ENCODE measurements at regions not wholly inside any gene's neighbourhood (a gene's known extent, or its start where the extent isn't known, plus 50 kb on each side); places are given as distances from the start of the nearest gene placed in this dataset.

DNA sequence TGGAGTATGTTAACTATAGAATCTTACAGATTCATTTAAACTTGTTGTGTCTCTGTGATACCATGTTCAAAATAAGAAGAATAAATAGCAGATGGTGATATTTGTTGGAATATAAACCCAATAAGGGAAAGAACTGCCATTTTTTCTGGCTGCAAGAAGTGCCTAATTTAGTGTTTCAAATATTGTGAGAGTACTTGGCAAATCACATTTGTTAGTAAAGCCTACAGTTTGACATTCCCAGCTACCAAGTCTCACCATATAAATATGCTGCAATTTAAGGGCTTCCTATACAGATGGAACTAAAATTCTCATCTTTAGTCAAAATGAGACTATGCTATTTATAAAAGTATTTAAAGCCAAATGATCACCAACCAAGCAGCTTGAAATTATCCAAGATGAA is 96.0 kb upstream of the WDFY3 start:
- no peak overlapping the region for H3K4me3 Mint-ChIP-seq
- intact Hi-C loops (cut with micrococcal nuclease): no loop called here
- no peaks in the 10 kb centered on the region for H3K27me3 Mint-ChIP-seq (ENCODE audit: insufficient read depth)
- H3K9me3 Mint-ChIP-seq: no peaks in the 10 kb centered on the region
- no peaks in the 10 kb centered on the region for H3K36me3 Mint-ChIP-seq (ENCODE audit: low read depth)
- DNase-seq (ENCODE audit: low spot score): no peak
- H3K27ac Mint-ChIP-seq: no peak overlapping the region
- no peaks in the 10 kb centered on the region for H3K4me1 Mint-ChIP-seq (ENCODE audit: low read depth)

DNA sequence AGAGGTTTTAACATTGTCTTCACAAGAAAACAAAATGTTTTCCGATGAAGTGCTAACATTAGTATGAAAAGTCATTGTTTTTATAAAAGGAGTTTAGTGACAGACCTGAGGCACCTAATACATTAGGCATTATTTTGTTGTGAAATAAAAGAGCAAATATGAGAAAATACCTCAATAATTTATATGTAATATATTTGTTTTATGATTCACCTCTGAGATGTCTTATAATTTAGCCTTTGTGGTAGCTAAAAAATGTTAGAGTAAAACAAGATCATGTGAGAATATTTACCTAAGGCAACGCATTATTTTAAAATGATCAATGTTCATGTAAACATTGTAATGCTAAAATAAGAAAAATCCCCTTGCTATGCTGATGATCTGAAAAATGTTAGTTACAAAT is 100.9 kb upstream of the WDFY3 start:
- Mint-ChIP-seq H3K27me3 (ENCODE audit: insufficient read depth) (no peaks in the 10 kb centered on the region), H3K4me1 (ENCODE audit: low read depth) (no peaks in the 10 kb centered on the region), H3K9me3 (no peaks in the 10 kb centered on the region), H3K27ac (no peak overlapping the region), H3K4me3 (no peak overlapping the region), H3K36me3 (ENCODE audit: low read depth) (no peaks in the 10 kb centered on the region)
- DNase-seq (ENCODE audit: low spot score): no peak
- intact Hi-C loops (cut with micrococcal nuclease): no loop called here

- Mint-ChIP-seq H3K9me3 (no peaks in the 10 kb centered on the region), H3K27ac (no peak overlapping the region), H3K4me1 (ENCODE audit: low read depth) (no peaks in the 10 kb centered on the region), H3K27me3 (ENCODE audit: insufficient read depth) (no peaks in the 10 kb centered on the region), H3K4me3 (no peak overlapping the region), H3K36me3 (ENCODE audit: low read depth) (no peaks in the 10 kb centered on the region)
- intact Hi-C loops (cut with micrococcal nuclease): no loop called here
- no peak for DNase-seq (ENCODE audit: low spot score)
Observed at GRCh38 chr4:85078016-85078415, 111.5 kb upstream of the WDFY3 start.

- Mint-ChIP-seq H3K27me3 (ENCODE audit: insufficient read depth) (no peaks in the 10 kb centered on the region), H3K4me1 (ENCODE audit: low read depth) (no peaks in the 10 kb centered on the region), H3K4me3 (no peak overlapping the region), H3K36me3 (ENCODE audit: low read depth) (no peaks in the 10 kb centered on the region), H3K27ac (no peak overlapping the region), H3K9me3 (no peaks in the 10 kb centered on the region)
- intact Hi-C loops (cut with micrococcal nuclease): no loop called here
- DNase-seq (ENCODE audit: low spot score): no peak
Observed at GRCh38 chr4:85081196-85081595, 114.7 kb upstream of the WDFY3 start.

- Mint-ChIP-seq H3K9me3 (no peaks in the 10 kb centered on the region), H3K4me3 (no peak overlapping the region), H3K36me3 (ENCODE audit: low read depth) (no peaks in the 10 kb centered on the region), H3K27ac (no peak overlapping the region), H3K27me3 (ENCODE audit: insufficient read depth) (no peaks in the 10 kb centered on the region), H3K4me1 (ENCODE audit: low read depth) (no peaks in the 10 kb centered on the region)
- DNase-seq (ENCODE audit: low spot score): no peak
- intact Hi-C loops (cut with micrococcal nuclease): loop anchor here (1.0 kb wide), 1 partner anchor 664 kb away; no protein-coding TSS in a partner anchor
Observed at GRCh38 chr4:85084371-85085094, 118.0 kb upstream of the WDFY3 start.

- Mint-ChIP-seq H3K4me1 (ENCODE audit: low read depth) (no peaks in the 10 kb centered on the region), H3K9me3 (no peaks in the 10 kb centered on the region), H3K27ac (no peak overlapping the region), H3K36me3 (ENCODE audit: low read depth) (no peaks in the 10 kb centered on the region), H3K4me3 (no peak overlapping the region), H3K27me3 (ENCODE audit: insufficient read depth) (no peaks in the 10 kb centered on the region)
- no peak for DNase-seq (ENCODE audit: low spot score)
- intact Hi-C loops (cut with micrococcal nuclease): no loop called here
Observed at GRCh38 chr4:85086721-85087120, 120.2 kb upstream of the WDFY3 start.

DNA sequence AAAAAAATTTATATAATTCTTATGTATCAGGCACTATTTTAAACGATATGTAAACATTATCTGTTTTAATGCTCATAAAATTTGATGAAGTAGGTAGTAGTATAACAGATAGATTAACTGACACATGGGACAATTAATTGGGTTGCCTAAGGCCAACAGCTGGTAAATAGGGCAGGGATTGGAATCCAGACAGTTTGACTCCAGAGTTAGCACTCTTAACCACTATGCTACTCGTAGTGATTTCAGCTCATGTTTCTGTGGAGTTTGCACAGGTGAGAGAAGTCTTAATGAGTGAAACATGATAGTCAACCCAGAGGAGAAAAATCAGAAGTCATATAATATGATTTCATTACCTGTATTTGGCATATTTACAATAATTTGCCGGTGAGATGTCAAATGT is 126.0 kb upstream of the WDFY3 start:
- no peaks in the 10 kb centered on the region for H3K27me3 Mint-ChIP-seq (ENCODE audit: insufficient read depth)
- H3K36me3 Mint-ChIP-seq (ENCODE audit: low read depth): no peaks in the 10 kb centered on the region
- no peaks in the 10 kb centered on the region for H3K9me3 Mint-ChIP-seq
- no peaks in the 10 kb centered on the region for H3K4me1 Mint-ChIP-seq (ENCODE audit: low read depth)
- H3K27ac Mint-ChIP-seq: no peak overlapping the region
- no peak for DNase-seq (ENCODE audit: low spot score)
- intact Hi-C loops (cut with micrococcal nuclease): no loop called here
- no peak overlapping the region for H3K4me3 Mint-ChIP-seq

GRCh38 chr4:85092943-85093342 is 126.5 kb upstream of the WDFY3 start:
- no peak for DNase-seq (ENCODE audit: low spot score)
- no peak overlapping the region for H3K27ac Mint-ChIP-seq
- no peaks in the 10 kb centered on the region for H3K36me3 Mint-ChIP-seq (ENCODE audit: low read depth)
- no peak overlapping the region for H3K4me3 Mint-ChIP-seq
- H3K9me3 Mint-ChIP-seq: no peaks in the 10 kb centered on the region
- intact Hi-C loops (cut with micrococcal nuclease): no loop called here
- no peaks in the 10 kb centered on the region for H3K4me1 Mint-ChIP-seq (ENCODE audit: low read depth)
- no peaks in the 10 kb centered on the region for H3K27me3 Mint-ChIP-seq (ENCODE audit: insufficient read depth)

- Mint-ChIP-seq H3K36me3 (ENCODE audit: low read depth) (no peaks in the 10 kb centered on the region), H3K27me3 (ENCODE audit: insufficient read depth) (no peaks in the 10 kb centered on the region), H3K4me3 (no peak overlapping the region), H3K27ac (no peak overlapping the region), H3K4me1 (ENCODE audit: low read depth) (no peaks in the 10 kb centered on the region), H3K9me3 (peaks cover 4% of the 10 kb centered on the region)
- intact Hi-C loops (cut with micrococcal nuclease): no loop called here
- no peak for DNase-seq (ENCODE audit: low spot score)
Observed at GRCh38 chr4:85094735-85095134, 128.2 kb upstream of the WDFY3 start.

DNA sequence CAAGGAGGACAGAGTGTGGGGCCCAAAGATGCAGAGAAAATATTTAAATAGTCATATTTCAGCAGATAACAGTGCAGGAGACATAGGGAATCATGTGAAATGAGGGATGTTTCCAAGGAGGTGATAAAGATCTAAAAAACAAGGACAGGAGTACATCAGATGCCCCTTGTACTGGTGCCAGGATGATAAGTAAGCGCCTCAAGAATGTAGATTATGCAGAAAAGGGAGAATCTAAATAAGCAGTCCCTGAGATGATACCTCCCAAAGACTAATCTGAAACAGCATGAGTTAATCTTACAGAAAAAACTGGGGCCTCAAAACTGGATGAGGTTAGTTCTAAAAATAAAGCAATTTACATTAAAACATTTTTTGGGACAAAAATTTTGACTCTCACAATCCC is 136.1 kb upstream of the WDFY3 start:
- intact Hi-C loops (cut with micrococcal nuclease): no loop called here
- peaks cover 4% of the 10 kb centered on the region for H3K9me3 Mint-ChIP-seq
- no peak overlapping the region for H3K27ac Mint-ChIP-seq
- no peaks in the 10 kb centered on the region for H3K4me1 Mint-ChIP-seq (ENCODE audit: low read depth)
- no peaks in the 10 kb centered on the region for H3K27me3 Mint-ChIP-seq (ENCODE audit: insufficient read depth)
- H3K36me3 Mint-ChIP-seq (ENCODE audit: low read depth): no peaks in the 10 kb centered on the region
- no peak overlapping the region for H3K4me3 Mint-ChIP-seq
- no peak for DNase-seq (ENCODE audit: low spot score)

DNA sequence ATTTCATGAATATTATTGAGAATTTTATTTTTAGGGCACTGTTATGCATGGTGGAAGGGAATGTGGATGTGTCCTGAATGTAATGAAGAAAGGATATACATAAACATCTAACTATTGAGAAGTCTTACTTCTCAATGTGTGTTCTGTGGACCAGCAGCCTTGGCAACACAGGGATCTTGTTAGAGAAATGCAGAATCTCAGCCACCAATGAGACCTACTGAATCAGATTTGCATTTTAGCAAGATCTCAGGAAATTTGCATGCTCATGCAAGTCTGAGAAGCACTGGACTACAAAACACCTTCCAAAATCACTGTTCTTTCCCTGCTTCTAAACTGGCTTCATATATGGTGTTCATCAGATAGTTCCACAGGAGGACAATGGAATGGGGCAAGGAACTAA is 139.7 kb upstream of the WDFY3 start:
- Mint-ChIP-seq H3K4me1 (ENCODE audit: low read depth) (no peaks in the 10 kb centered on the region), H3K27me3 (ENCODE audit: insufficient read depth) (no peaks in the 10 kb centered on the region), H3K4me3 (no peak overlapping the region), H3K9me3 (no peaks in the 10 kb centered on the region), H3K27ac (no peak overlapping the region), H3K36me3 (ENCODE audit: low read depth) (no peaks in the 10 kb centered on the region)
- no peak for DNase-seq (ENCODE audit: low spot score)
- intact Hi-C loops (cut with micrococcal nuclease): no loop called here

DNA sequence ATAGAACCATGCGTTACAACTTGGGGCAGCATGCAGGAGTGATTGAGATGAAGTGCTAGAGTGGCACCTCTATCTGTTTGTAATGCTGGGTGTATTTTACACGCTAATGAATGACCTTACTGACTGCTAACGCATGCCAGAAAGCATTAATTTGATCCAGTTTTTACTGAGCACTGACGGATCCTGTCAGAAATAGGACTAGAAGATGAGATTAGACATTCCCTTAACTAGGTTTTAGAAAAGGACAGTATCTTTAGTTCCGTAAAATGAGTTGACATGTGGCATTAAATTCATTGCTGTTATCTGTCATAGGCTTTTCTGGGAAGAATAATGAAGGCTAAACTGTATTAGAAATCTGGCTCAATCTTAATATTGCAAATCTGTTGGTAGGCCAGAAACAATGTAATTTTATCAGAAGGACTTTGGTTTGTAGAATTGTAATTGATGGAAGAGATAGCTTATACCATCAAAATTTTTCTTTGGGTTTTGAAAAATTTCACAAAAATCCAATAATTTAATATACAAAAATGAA is 140.4 kb upstream of the WDFY3 start:
- DNase-seq (ENCODE audit: low spot score): no peak
- H3K36me3 Mint-ChIP-seq (ENCODE audit: low read depth): no peaks in the 10 kb centered on the region
- H3K27ac Mint-ChIP-seq: no peak overlapping the region
- H3K27me3 Mint-ChIP-seq (ENCODE audit: insufficient read depth): no peaks in the 10 kb centered on the region
- H3K9me3 Mint-ChIP-seq: no peaks in the 10 kb centered on the region
- intact Hi-C loops (cut with micrococcal nuclease): no loop called here
- H3K4me1 Mint-ChIP-seq (ENCODE audit: low read depth): no peaks in the 10 kb centered on the region
- no peak overlapping the region for H3K4me3 Mint-ChIP-seq

DNA sequence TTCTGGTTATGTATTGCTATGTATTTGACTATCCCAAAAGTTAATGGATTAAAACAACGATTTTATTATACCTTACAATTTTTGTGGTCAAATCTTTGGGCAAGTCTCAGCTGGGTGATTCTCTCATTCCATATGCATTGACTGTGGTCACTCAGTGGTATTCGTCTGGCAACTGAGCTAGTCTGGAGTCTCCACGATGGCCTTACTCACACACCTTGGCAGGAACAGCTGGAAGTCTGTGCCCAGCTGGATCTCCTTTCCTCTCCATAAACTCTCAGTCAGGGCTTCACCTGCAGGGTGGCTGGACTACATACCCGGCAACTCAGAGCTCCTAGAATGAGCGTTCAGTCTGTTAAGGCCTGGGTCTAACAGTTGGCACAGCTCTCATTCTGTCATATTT is 141.1 kb upstream of the WDFY3 start:
- Mint-ChIP-seq H3K27ac (no peak overlapping the region), H3K9me3 (no peaks in the 10 kb centered on the region), H3K36me3 (ENCODE audit: low read depth) (no peaks in the 10 kb centered on the region), H3K4me1 (ENCODE audit: low read depth) (no peaks in the 10 kb centered on the region), H3K4me3 (no peak overlapping the region), H3K27me3 (ENCODE audit: insufficient read depth) (no peaks in the 10 kb centered on the region)
- intact Hi-C loops (cut with micrococcal nuclease): no loop called here
- no peak for DNase-seq (ENCODE audit: low spot score)

DNA sequence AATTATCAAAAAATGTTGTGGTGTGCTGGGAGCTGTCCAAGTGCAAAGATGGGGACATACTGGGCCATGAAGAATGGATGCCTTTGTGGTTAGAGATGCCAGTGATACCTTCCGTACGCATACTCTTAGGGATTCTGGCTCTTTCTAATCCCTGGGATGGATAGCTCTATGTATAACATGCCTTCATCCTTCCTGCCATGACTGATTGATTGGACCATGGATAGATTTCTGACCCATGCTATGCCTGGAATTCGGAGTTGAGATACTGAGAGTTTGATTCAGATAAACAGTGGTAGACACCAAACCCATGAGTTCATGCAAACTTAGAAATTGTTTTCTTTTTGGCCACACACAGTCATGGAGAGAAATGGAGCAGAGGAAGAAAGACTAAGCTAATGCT is 147.2 kb upstream of the WDFY3 start:
- Mint-ChIP-seq H3K4me1 (ENCODE audit: low read depth) (no peaks in the 10 kb centered on the region), H3K27me3 (ENCODE audit: insufficient read depth) (no peaks in the 10 kb centered on the region), H3K27ac (no peak overlapping the region), H3K4me3 (no peak overlapping the region), H3K36me3 (ENCODE audit: low read depth) (no peaks in the 10 kb centered on the region), H3K9me3 (no peaks in the 10 kb centered on the region)
- no peak for DNase-seq (ENCODE audit: low spot score)
- intact Hi-C loops (cut with micrococcal nuclease): no loop called here

All from activated T-helper 1 cell treated with anti-CD3 and anti-CD28 coated beads, Interleukin-12 subunit alpha, Interleukin-12 subunit beta, Interleukin-2, Interleukin-4 antibody, amounts not matched to agents 30 ng/mL and 10 ng/mL and 1 ng/mL, durations not matched to agents 14 hours and 24 hours and 36 hours (primary cell).